ENCODE measurements at regions not wholly inside any gene's neighbourhood (a gene's known extent, or its start where the extent isn't known, plus 50 kb on each side); places are given as distances from the start of the nearest gene placed in this dataset.
"Not testable (repeated sequence)": the region's sequence is repeated elsewhere in the genome, so short reads cannot be mapped to it uniquely, and the experiment has no call there.

- no peak for DNase-seq (ENCODE audit: low read depth)
- in situ Hi-C loops (cut with HindIII; ENCODE audit: low pct_unique_long_range_greater_than_20kb, low sequenced_read_pairs) = no loop called here
These were observed 50.4 kb upstream of the PRSS23 start for GRCh38 chr11:86749821-86750401.

GRCh38 chr11:86749376-86749775 is 51.0 kb upstream of the PRSS23 start:
- in situ Hi-C loops (cut with HindIII; ENCODE audit: low pct_unique_long_range_greater_than_20kb, low sequenced_read_pairs) = no loop called here
- no peak for DNase-seq (ENCODE audit: low read depth)

- no peak for DNase-seq (ENCODE audit: low read depth)
- in situ Hi-C loops (cut with HindIII; ENCODE audit: low pct_unique_long_range_greater_than_20kb, low sequenced_read_pairs) = no loop called here
These were observed 52.0 kb upstream of the PRSS23 start for GRCh38 chr11:86748296-86748695.

GRCh38 chr11:86747801-86748200 is 52.5 kb upstream of the PRSS23 start:
- in situ Hi-C loops (cut with HindIII; ENCODE audit: low pct_unique_long_range_greater_than_20kb, low sequenced_read_pairs) = no loop called here
- no peak for DNase-seq (ENCODE audit: low read depth)

GRCh38 chr11:86746514-86746913 is 53.8 kb upstream of the PRSS23 start:
- no peak for DNase-seq (ENCODE audit: low read depth)
- in situ Hi-C loops (cut with HindIII; ENCODE audit: low pct_unique_long_range_greater_than_20kb, low sequenced_read_pairs) = no loop called here

GRCh38 chr11:86745571-86745970 is 54.8 kb upstream of the PRSS23 start:
- no peak for DNase-seq (ENCODE audit: low read depth)
- in situ Hi-C loops (cut with HindIII; ENCODE audit: low pct_unique_long_range_greater_than_20kb, low sequenced_read_pairs) = no loop called here

- in situ Hi-C loops (cut with HindIII; ENCODE audit: low pct_unique_long_range_greater_than_20kb, low sequenced_read_pairs) = no loop called here
- peak; percentile 97 for DNase-seq (ENCODE audit: low read depth)
These were observed 56.9 kb upstream of the PRSS23 start for GRCh38 chr11:86743223-86744118.

GRCh38 chr11:86741839-86742805 is 58.2 kb upstream of the PRSS23 start:
- in situ Hi-C loops (cut with HindIII; ENCODE audit: low pct_unique_long_range_greater_than_20kb, low sequenced_read_pairs) = no loop called here

GRCh38 chr11:86741484-86741835 is 58.9 kb upstream of the PRSS23 start:
- in situ Hi-C loops (cut with HindIII; ENCODE audit: low pct_unique_long_range_greater_than_20kb, low sequenced_read_pairs) = no loop called here
- no peak for DNase-seq (ENCODE audit: low read depth)

More at GRCh38 chr11:86741839-86742805, 58.2 kb upstream of the PRSS23 start:
- DNase-seq (ENCODE audit: low read depth) = peak; percentile 79

GRCh38 chr11:86740628-86741483 is 59.5 kb upstream of the PRSS23 start:
- in situ Hi-C loops (cut with HindIII; ENCODE audit: low pct_unique_long_range_greater_than_20kb, low sequenced_read_pairs) = no loop called here
- DNase-seq (ENCODE audit: low read depth) = peak; percentile 77

GRCh38 chr11:86738568-86738967 is 61.8 kb upstream of the PRSS23 start:
- DNase-seq (ENCODE audit: low read depth) = no peak
- in situ Hi-C loops (cut with HindIII; ENCODE audit: low pct_unique_long_range_greater_than_20kb, low sequenced_read_pairs) = no loop called here

- in situ Hi-C loops (cut with HindIII; ENCODE audit: low pct_unique_long_range_greater_than_20kb, low sequenced_read_pairs) = no loop called here
These were observed 62.6 kb upstream of the PRSS23 start for GRCh38 chr11:86737737-86738136.

GRCh38 chr11:86737230-86737629 is 63.1 kb upstream of the PRSS23 start:
- in situ Hi-C loops (cut with HindIII; ENCODE audit: low pct_unique_long_range_greater_than_20kb, low sequenced_read_pairs) = no loop called here

More at GRCh38 chr11:86737737-86738136, 62.6 kb upstream of the PRSS23 start:
- no peak for DNase-seq (ENCODE audit: low read depth)

GRCh38 chr11:86736291-86737143 is 63.8 kb upstream of the PRSS23 start:
- in situ Hi-C loops (cut with HindIII; ENCODE audit: low pct_unique_long_range_greater_than_20kb, low sequenced_read_pairs) = no loop called here
- DNase-seq (ENCODE audit: low read depth) = no peak

More at GRCh38 chr11:86737230-86737629, 63.1 kb upstream of the PRSS23 start:
- no peak for DNase-seq (ENCODE audit: low read depth)

GRCh38 chr11:86735451-86736290 is 63.3 kb upstream of the ME3 start:
- in situ Hi-C loops (cut with HindIII; ENCODE audit: low pct_unique_long_range_greater_than_20kb, low sequenced_read_pairs) = no loop called here
- no peak for DNase-seq (ENCODE audit: low read depth)

- in situ Hi-C loops (cut with HindIII; ENCODE audit: low pct_unique_long_range_greater_than_20kb, low sequenced_read_pairs); DNase-seq (ENCODE audit: low read depth): not testable (repeated sequence)
These were observed 60.3 kb upstream of the ME3 start for GRCh38 chr11:86732739-86733138.
